Stimulated activated CD4-positive, alpha-beta T cell treated with anti-CD3 and anti-CD28 coated beads, Interleukin-12 subunit alpha, Interleukin-12 subunit beta, amount 100 ng/mL, for 48 hours (primary cell): ENCODE measurements at regions not wholly inside any gene's neighbourhood (a gene's known extent, or its start where the extent isn't known, plus 50 kb on each side); places are given as distances from the start of the nearest gene placed in this dataset.

Experiments used
- DNase-seq, 3 donors: peaks; one replicate each; pipeline ENCODE4 v3.0.0-alpha.2; 2020; ENCODE audit warnings: low read depth in 2 of 3, low spot score in 1 of 3

DNA sequence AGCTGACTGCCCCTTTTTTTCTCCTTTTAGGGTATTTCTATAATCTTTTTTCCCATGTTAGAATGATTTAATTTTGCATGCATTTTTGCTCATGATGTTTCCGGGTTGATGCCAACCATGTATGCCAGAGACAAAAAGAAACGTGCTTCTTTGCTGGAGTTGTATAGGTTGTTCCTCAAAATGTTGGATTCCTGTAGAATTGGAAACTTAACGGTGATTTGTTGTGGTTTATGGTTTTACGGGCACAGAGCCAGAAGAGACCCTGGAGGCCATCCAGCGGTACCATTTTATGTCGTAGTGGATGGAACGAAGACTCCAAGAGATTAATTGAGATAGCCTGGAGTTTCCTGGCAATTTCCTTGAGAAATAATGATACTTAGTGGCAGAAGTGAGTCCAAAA, 481.5 kb upstream of the RGMA start:
- DNase-seq = no peak

- no peak for DNase-seq
Measured at GRCh38 chr15:93566762-93567161, 477.8 kb upstream of the RGMA start.

- DNase-seq = no peak
Measured at GRCh38 chr15:93565201-93565600, 476.2 kb upstream of the RGMA start.

DNA sequence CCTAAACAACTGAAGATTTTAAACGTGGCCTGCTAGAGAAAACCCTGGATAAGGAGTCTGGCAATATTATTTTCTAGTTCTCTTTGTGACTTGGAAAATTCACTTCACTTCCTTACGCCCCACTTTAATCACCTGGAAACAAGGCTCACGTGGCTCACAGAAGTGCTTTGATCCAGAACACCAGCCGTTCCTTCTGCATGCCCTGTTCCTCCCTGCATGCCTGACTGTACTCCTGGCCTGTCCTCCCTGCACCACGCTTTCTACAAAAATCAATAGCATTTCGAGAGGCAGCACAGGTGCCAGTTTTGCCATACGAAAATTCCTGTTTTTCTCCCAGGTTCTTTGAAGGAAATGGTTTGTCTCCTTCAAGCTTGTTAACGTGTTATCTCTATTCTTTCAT, 474.2 kb upstream of the RGMA start:
- no peak for DNase-seq

- no peak for DNase-seq
Measured at GRCh38 chr15:93562395-93563123, 473.5 kb upstream of the RGMA start.

GRCh38 chr15:93557696-93558095, 468.7 kb upstream of the RGMA start:
- no peak for DNase-seq

DNA sequence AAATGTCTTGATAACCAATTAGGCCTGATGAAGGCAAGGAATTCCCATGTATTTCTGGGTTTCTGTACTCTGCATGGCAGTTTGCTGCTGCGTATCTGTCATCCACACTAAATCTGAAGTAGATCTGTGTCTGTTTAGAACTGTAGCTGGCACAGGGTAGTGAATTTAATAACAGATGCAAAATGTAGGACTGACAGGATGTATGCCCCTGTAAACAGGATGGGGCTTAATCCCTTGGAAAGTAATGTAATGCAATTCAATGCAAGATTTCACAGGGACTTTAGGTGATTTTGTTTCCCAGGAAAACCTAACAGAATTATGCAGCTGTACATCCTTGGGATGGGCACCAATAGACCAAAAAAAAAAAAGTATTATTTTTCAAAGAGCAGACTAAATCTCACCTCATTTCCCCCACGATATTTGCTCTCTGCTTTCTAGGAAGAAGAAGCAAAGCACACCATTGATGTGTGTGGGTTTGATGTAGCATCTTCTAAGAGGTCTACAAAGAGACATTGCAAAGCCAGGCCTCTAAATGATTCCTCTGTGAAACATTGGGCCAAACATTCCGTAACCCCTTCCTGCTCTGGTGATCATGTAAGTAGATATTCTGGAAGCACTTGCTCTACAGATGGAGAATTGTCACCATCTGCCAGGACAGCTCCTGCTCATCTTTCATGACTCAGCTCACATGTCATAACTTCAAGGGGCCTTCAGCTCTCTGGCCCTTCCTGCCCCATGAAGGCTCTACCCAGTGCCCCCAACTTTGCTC, 464.3 kb upstream of the RGMA start:
- DNase-seq = no peak

DNA sequence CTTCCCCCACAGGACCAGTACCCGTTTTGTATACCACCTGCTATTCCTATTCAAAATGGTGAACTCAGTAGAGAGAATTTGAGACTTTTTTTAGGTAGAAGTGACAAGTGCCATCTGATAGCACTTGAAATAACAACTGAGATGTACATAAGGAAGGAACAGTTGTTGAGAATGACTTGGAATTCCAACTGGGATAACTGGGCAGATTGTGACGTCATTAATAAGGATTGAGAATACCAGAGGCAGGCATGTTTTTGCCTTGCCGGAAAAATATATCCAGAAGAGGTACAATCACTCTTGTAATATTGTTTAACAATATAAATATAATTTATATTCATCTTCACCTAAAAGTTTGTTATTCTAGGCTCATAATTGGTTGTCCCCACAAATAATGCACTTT, 454.1 kb upstream of the RGMA start:
- DNase-seq = no peak

GRCh38 chr15:93527374-93528050, 438.5 kb upstream of the RGMA start:
- no peak for DNase-seq

DNA sequence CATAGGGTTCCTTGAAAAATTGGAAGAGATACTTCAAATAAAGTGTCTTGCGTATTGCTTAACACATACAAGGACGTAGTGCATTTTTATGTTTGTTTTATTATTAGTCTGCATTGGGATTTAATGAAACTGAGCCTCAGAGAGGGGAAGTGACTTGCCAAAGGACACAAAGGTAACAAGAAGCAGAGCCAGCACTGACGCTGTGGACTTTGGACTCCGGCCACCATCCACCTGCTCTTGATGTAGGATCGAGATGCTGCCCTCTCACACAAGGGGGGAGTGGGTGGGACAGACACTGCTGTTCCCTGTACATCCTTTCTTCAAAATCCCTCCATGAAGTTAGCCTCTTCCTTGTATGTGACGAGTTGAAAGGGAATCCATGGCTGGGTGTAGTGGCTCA, 435.4 kb upstream of the RGMA start:
- no peak for DNase-seq

DNA sequence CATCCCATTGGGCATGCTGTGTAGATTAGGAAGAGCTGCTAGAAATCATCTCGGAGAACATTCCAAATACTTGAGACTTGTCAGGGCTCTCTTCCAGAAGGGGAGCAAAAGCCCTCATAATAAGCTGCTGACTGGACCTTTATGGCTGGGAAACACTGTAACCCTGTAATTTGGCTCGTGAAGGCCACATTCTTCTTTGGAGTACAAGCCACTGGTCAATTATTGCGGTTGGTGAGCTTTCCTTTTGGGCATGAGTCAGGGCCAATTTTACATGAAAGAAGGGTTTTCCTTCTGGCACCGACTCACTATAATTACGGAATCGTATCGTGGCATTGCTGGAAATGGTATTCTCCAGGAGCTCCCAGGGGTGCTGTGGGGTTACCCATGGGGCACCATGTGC, 434.5 kb upstream of the RGMA start:
- no peak for DNase-seq

DNA sequence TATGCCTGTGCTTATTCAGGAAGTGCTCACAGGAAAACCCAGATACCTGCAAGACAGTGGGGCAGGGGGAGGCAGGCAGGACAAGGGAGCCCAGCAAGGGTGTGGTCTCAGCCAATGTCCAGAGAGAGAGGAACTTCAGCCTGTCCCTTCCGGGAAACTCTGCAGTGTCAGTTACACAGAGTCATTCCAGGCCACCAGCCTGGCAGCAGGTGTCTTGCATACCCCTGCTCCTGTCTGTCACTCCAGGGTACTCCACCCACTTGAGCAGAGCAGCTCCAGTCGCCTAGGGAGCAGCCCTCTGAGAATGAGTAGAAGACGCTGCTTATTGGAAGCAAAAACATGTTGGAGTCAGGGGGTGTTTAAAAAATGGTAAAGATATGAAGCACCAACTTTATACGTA, 431.2 kb upstream of the RGMA start:
- DNase-seq = no peak

DNA sequence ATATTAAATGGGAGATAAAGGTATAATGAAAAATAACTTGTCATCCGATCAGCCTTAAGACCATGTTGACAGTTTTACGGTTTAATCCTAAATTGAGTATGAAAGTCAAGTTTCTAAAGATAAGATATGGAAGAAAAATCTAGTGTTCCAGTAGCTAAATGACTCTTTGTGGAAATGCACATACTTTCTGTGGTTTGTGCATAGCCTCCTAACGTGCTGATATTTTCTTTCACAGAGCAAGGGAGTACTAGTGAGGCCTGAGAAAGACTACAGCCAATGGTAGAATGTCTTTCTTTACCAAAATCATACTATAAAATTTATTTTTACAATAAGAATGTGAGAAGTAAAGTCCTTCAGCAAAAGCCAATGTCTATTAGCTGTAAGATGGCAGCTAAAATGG, 430.6 kb upstream of the RGMA start:
- no peak for DNase-seq

GRCh38 chr15:93517176-93517575, 428.2 kb upstream of the RGMA start:
- no peak for DNase-seq

- no peak for DNase-seq
Measured at GRCh38 chr15:93515256-93516051, 426.4 kb upstream of the RGMA start.

- no peak for DNase-seq
Measured at GRCh38 chr15:93506646-93507045, 417.6 kb upstream of the RGMA start.

DNA sequence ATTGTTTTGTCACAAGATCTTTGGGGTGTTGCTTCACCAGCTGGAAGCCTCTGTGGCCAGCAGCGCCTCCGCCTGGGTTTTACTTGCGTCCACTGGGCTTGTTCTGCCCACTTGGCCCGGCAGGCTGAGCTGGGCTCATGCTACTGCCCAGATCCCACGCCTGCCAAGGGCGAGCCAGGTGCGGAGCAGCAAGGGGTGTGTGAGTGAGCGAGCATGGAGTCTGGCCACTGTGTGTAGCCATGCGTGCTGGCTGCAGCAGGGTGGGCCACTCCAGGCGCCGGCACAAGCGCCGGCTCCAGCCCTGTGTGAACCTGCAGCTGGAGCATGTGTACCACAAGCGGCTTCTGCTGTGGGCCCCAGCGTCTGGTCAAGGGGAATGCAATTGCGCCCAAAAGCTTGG, 416.5 kb upstream of the RGMA start:
- no peak for DNase-seq

DNA sequence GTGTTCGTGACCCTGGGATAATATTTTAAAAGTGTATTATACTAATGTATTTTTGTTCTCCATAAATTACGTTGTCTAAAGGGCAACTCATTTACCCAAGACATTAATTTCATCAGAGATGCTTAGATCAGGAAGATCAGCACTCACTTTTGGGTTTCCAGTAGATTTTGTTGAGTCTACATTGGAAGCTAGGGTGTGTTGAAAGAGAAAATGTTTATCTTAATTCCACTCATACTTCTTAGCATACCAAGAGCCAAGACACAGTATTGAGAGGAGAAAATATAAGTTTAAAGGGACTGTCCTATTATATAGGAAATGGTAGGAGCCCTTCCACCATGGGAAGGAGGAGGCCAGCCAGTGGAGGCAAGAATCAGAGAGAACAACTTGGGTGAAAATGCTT, 412.9 kb upstream of the RGMA start:
- DNase-seq = no peak

DNA sequence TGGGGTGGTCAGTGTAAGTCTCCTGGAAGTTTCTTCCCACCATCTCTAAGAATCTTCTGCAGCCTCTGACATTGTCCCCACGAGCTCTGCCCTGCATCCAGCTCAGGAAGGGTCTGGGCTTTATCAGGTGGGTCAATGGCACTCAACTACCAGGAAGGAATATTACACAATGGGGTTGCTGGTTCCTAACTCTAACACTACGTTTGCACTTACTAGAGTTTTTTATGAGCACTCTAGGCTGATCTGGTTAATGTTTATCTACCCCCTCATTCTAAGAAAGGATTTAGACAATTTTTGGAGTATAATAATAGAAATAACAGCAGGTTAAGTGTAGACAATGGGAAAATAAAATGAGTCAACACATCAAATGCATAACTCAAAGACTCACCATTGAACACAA, 411.1 kb upstream of the RGMA start:
- DNase-seq = no peak

GRCh38 chr15:93497291-93497690, 408.3 kb upstream of the RGMA start:
- DNase-seq = no peak

GRCh38 chr15:93496888-93497287, 407.9 kb upstream of the RGMA start:
- no peak for DNase-seq
